ENCODE measurements at regions not wholly inside any gene's neighbourhood (a gene's known extent, or its start where the extent isn't known, plus 50 kb on each side); places are given as distances from the start of the nearest gene placed in this dataset.

GRCh38 chr11:115921986-115922385, 417.8 kb upstream of the CADM1 start:
- no peak overlapping the region for H3K4me3 ChIP-seq
- no peak for DNase-seq (ENCODE audit: low spot score)
- peaks cover 4% of the 10 kb centered on the region for H3K27me3 Mint-ChIP-seq (ENCODE audit: insufficient read depth, low read depth, poor library complexity)
- no peak overlapping the region for H3K4me2 ChIP-seq
- no peaks in the 10 kb centered on the region for H3K79me2 ChIP-seq (replicated peaks; ENCODE audit: insufficient read depth)
- no peaks in the 10 kb centered on the region for H3K36me3 ChIP-seq (ENCODE audit: insufficient read depth)
- no peaks in the 10 kb centered on the region for H3K9me2 ChIP-seq (ENCODE audit: insufficient read depth)
- TF ChIP-seq NANOG (IDR thresholded peaks at IDR 0.05; ENCODE audit: borderline replicate concordance) (no peak), CTCF (conservative IDR thresholded peaks at IDR 0.05; ENCODE audit: low read depth in 2 of 2) (no peak), JUNB (IDR thresholded peaks at IDR 0.05; ENCODE audit: unreplicated experiment) (no peak), CREB1 (CRISPR knock-in tag; IDR thresholded peaks at IDR 0.05; ENCODE audit: low read depth) (no peak), EZH2 (IDR thresholded peaks at IDR 0.05; ENCODE audit: low read depth, unreplicated experiment) (no peak), EZH2phosphoT487 (IDR thresholded peaks at IDR 0.05; ENCODE audit: unreplicated experiment) (no peak), POLR2AphosphoS5 (IDR thresholded peaks at IDR 0.05; ENCODE audit: low read depth) (no peak), ETS1 (IDR thresholded peaks at IDR 0.05) (no peak), ZNF114 (CRISPR knock-in tag; IDR thresholded peaks at IDR 0.05) (no peak), ZNF331 (CRISPR knock-in tag; IDR thresholded peaks at IDR 0.05; ENCODE audit: low read depth) (no peak), STAT1 (IDR thresholded peaks at IDR 0.05; ENCODE audit: unreplicated experiment) (no peak), ZNF462 (CRISPR knock-in tag; IDR thresholded peaks at IDR 0.05) (no peak), REST (IDR thresholded peaks at IDR 0.05; ENCODE audit: unreplicated experiment) (no peak)
- peaks cover 6% of the 10 kb centered on the region; the same call in 1 of the 3 replicates for H3K4me1 Mint-ChIP-seq
- H4K20me1 ChIP-seq (replicated peaks; ENCODE audit: insufficient read depth), result no peaks in the 10 kb centered on the region
- H3K4me1 ChIP-seq (ENCODE audit: insufficient read depth), result no peaks in the 10 kb centered on the region
- no peaks in the 10 kb centered on the region for H3K36me3 Mint-ChIP-seq (ENCODE audit: low read depth)
- no peaks in the 10 kb centered on the region for H3K27me3 ChIP-seq (ENCODE audit: insufficient read depth)
- H3K27ac ChIP-seq (ENCODE audit: low read depth), result no peak overlapping the region
- H2AFZ ChIP-seq, result no peak overlapping the region
- no peak overlapping the region for H3K27ac Mint-ChIP-seq
- no peaks in the 10 kb centered on the region for H3F3A ChIP-seq (replicated peaks; ENCODE audit: low read depth)
- H3K4me3 Mint-ChIP-seq, result no peak overlapping the region
- H3K9me3 Mint-ChIP-seq, result no peaks in the 10 kb centered on the region; the same call in 2 of the 3 replicates
- ATAC-seq, result no peak
